ENCODE measurements at regions not wholly inside any gene's neighbourhood (a gene's known extent, or its start where the extent isn't known, plus 50 kb on each side); places are given as distances from the start of the nearest gene placed in this dataset.

DNA sequence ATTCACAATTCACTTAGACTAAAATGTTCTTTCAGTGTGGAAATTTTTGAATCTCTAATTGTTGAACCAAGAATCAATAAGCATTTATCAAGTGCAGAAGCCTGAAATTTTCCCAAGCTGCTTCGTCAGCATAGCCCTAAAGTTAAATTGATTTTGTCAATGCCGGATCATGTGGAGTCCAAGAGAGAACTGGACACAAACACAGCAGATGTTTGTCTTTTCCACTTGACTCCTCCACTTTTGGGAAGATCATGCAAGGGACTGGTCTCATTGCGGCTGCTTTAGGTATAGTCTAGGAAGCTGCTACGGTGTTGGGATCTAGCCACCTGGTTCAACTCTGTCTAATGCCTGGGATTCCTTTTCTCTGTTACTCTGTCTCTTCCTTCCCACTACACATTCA is 95.7 kb downstream of the CYB561 start:
- no peak overlapping the region for H3K4me3 ChIP-seq
- H3K9me3 ChIP-seq: no peaks in the 10 kb centered on the region
- TF ChIP-seq, protein P1, sequence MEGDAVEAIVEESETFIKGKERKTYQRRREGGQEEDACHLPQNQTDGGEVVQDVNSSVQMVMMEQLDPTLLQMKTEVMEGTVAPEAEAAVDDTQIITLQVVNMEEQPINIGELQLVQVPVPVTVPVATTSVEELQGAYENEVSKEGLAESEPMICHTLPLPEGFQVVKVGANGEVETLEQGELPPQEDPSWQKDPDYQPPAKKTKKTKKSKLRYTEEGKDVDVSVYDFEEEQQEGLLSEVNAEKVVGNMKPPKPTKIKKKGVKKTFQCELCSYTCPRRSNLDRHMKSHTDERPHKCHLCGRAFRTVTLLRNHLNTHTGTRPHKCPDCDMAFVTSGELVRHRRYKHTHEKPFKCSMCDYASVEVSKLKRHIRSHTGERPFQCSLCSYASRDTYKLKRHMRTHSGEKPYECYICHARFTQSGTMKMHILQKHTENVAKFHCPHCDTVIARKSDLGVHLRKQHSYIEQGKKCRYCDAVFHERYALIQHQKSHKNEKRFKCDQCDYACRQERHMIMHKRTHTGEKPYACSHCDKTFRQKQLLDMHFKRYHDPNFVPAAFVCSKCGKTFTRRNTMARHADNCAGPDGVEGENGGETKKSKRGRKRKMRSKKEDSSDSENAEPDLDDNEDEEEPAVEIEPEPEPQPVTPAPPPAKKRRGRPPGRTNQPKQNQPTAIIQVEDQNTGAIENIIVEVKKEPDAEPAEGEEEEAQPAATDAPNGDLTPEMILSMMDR (IDR thresholded peaks at IDR 0.05): no peak
- no peak for DNase-seq
- H3K27ac ChIP-seq: no peak overlapping the region
- H3K4me1 ChIP-seq: peaks cover 0 to 16% (median 2%) of the 10 kb centered on the region in 4 donors
- no peaks in the 10 kb centered on the region for H3K27me3 ChIP-seq
- H3K36me3 ChIP-seq: no peaks in the 10 kb centered on the region
- intact Hi-C loops (cut with DNase I; ENCODE audit: low total_unique reads): no loop called here

DNA sequence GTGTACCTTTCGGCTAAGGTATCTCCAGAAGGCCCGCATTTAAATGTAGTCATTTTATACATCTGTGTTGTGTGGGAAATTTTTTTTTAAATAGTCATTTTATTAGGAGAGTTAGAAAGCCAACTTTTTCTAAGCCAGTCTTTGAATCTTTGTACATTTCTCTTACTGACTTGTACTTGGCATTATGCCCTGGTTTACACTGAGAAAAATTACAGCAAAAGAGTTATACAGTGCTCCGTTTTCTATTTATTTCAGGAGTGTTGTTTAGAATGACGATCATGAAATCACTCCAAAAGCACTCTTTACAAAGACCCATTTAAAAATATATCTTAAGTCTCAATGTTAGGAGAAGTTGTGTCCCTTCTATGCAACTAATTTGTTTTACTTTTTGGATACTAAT is 91.8 kb downstream of the CYB561 start:
- Histone ChIP-seq H3K36me3 (no peaks in the 10 kb centered on the region), H3K4me1 (peaks cover 0 to 45% (median 6%) of the 10 kb centered on the region in 4 donors), H3K27me3 (no peaks in the 10 kb centered on the region), H3K4me3 (no peak overlapping the region), H3K9me3 (no peaks in the 10 kb centered on the region), H3K27ac (peak overlapping the region in 1 of 2 donors; percentile 41)
- no peak for DNase-seq
- intact Hi-C loops (cut with DNase I; ENCODE audit: low total_unique reads): no loop called here
- TF ChIP-seq, protein P1 (IDR thresholded peaks at IDR 0.05): no peak

DNA sequence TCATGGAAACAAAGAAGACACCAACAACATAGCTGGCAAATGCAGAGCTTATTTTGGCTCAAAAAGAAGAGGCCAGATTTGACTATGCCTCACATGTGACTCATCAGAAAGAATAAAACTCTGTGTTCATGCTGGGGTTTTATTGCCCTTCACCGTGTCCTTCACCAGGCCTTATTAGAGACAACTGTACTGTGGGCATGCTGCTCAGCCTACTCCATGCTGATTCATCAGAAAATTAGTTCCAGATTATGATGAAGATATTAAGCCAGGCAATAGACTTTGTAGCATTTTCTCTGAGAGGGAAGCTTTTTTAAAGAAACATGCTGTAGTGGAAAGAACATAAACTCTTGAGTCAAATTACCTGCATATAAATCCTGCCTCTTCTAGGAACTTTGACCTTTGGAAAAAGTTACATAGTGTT is 89.8 kb downstream of the CYB561 start:
- H3K4me1 ChIP-seq: peaks cover 0 to 45% (median 6%) of the 10 kb centered on the region in 4 donors
- TF ChIP-seq, protein P1 (IDR thresholded peaks at IDR 0.05): no peak
- H3K36me3 ChIP-seq: no peaks in the 10 kb centered on the region
- peak overlapping the region in 1 of 2 donors; percentile 41 for H3K27ac ChIP-seq
- H3K9me3 ChIP-seq: no peaks in the 10 kb centered on the region
- no peaks in the 10 kb centered on the region for H3K27me3 ChIP-seq
- intact Hi-C loops (cut with DNase I; ENCODE audit: low total_unique reads): no loop called here
- peak in 1 of 2 donors; percentile 29 for DNase-seq
- H3K4me3 ChIP-seq: no peak overlapping the region

DNA sequence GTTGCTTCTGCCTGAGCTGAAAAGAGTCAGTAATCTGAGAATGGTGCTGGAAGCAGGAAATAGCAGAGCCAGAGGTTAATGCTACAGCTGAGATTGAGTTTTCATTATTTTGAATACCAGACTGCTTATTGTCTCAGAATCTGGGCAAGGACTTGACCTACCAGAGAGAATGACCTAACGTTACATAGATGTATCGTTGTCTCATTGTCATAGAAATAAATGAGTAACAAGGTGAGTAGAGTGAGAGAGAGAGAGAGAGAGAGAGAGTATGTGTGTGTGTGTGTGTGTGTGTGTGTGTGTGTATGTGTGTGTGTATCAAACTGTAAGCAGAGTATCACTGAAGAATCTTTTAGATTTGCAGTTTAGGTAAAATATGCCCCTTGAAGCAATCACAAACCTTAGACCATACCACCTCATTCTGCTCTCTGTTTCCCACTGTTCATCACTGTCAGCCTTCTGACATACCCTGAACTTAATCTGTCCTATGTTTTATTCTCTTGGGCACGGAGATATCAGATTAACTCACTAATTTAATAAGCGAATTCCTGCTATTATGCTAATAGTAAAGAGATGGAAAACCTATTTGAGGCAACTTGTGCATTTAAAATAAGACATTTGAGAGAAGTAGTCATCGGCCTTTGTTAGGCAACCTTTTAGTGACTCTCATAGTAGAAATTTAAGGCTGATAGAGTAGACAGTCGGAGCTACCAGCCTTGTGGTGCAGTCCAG is 87.8 kb downstream of the CYB561 start:
- no peaks in the 10 kb centered on the region for H3K36me3 ChIP-seq
- no peak overlapping the region for H3K27ac ChIP-seq
- H3K4me3 ChIP-seq: no peak overlapping the region
- peaks cover 0 to 45% (median 6%) of the 10 kb centered on the region in 4 donors for H3K4me1 ChIP-seq
- DNase-seq: no peak
- TF ChIP-seq, protein P1 (IDR thresholded peaks at IDR 0.05): no peak
- intact Hi-C loops (cut with DNase I; ENCODE audit: low total_unique reads): no loop called here
- no peaks in the 10 kb centered on the region for H3K27me3 ChIP-seq
- no peaks in the 10 kb centered on the region for H3K9me3 ChIP-seq

DNA sequence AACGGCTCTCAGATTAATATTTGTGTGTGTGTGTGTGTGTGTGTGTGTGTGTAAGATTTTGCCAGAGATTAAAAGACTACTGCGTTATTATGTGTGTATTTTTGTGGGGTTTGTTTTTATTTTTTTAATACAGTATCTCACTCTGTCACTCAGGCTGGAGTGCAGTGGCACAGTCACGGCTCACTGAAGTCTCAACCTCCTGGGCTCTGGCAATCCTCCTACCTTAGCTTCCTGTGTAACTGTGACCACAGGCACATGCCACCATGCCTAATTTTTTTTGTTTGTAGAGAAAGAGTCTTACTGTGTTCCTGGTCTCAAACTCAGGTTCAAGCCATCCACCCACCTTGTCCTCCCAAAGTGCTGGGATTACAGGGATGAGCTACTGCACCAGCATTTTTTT is 87.2 kb downstream of the CYB561 start:
- TF ChIP-seq, protein P1 (IDR thresholded peaks at IDR 0.05): no peak
- Histone ChIP-seq H3K27ac (no peak overlapping the region), H3K4me1 (peaks cover 0 to 43% (median 6%) of the 10 kb centered on the region in 4 donors), H3K27me3 (no peaks in the 10 kb centered on the region), H3K36me3 (no peaks in the 10 kb centered on the region), H3K9me3 (no peaks in the 10 kb centered on the region), H3K4me3 (no peak overlapping the region)
- intact Hi-C loops (cut with DNase I; ENCODE audit: low total_unique reads): no loop called here
- no peak for DNase-seq

All from tibial artery (tissue), 4 donors.